ENCODE measurements at regions not wholly inside any gene's neighbourhood (a gene's known extent, or its start where the extent isn't known, plus 50 kb on each side); places are given as distances from the start of the nearest gene placed in this dataset.

DNA sequence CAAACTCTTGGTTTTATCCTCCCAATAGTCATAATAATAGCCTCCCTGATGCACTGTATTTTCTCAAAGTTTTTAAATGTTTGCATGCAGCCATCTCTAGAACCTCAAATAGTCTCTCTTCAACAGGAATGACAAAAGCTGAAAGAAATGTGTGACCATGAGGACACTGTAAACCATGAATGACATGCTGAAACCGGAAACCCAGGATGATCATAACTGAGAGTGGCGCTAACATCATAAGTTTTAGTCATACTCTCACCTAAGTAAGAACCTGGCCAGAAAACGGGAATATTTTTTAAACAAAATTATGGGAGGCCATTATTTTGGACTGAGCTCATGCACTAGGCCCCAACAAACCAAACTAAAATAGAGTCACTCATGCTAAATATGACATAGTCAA is 278.4 kb upstream of the STXBP5 start:
- TF ChIP-seq, protein P1, sequence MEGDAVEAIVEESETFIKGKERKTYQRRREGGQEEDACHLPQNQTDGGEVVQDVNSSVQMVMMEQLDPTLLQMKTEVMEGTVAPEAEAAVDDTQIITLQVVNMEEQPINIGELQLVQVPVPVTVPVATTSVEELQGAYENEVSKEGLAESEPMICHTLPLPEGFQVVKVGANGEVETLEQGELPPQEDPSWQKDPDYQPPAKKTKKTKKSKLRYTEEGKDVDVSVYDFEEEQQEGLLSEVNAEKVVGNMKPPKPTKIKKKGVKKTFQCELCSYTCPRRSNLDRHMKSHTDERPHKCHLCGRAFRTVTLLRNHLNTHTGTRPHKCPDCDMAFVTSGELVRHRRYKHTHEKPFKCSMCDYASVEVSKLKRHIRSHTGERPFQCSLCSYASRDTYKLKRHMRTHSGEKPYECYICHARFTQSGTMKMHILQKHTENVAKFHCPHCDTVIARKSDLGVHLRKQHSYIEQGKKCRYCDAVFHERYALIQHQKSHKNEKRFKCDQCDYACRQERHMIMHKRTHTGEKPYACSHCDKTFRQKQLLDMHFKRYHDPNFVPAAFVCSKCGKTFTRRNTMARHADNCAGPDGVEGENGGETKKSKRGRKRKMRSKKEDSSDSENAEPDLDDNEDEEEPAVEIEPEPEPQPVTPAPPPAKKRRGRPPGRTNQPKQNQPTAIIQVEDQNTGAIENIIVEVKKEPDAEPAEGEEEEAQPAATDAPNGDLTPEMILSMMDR (conservative IDR thresholded peaks at IDR 0.05 in 1 of 2, IDR thresholded peaks at IDR 0.05 in 1 of 2; ENCODE audit: extremely low read depth in 1 of 2, insufficient read depth in 1 of 2, low read depth in 1 of 2, low read length in 2 of 2), result no peak
- TF ChIP-seq EZH2 (IDR thresholded peaks at IDR 0.05; ENCODE audit: borderline replicate concordance, low read length), result no peak
